Common myeloid progenitor, CD34-positive (primary cell): ENCODE measurements at regions not wholly inside any gene's neighbourhood (a gene's known extent, or its start where the extent isn't known, plus 50 kb on each side); places are given as distances from the start of the nearest gene placed in this dataset.
A peak's percentile ranks its signal among the peaks of the same experiment; 100 is the strongest.

Experiments used
- CTCF ChIA-PET: fragments of 350-600 bp; sonication (Branson Sonifier 250); formaldehyde crosslinking; loops from one replicate; lab custom pipeline; 2021; ENCODE audit warnings: antibody characterized with exemption; lab: Charles Lee
- POLR2A ChIA-PET: fragments of 350-600 bp; sonication (Branson Sonifier 250); formaldehyde crosslinking; loops from one replicate; lab custom pipeline; 2021; ENCODE audit warnings: antibody characterized with exemption; lab: Charles Lee
- DNase-seq, 3 donors: peaks; one replicate each; pipeline versions ENCODE4 v3.0.0 to v3.0.0-alpha.2; 2013
- H3K27ac ChIP-seq, 2 experiments: 1 replicate in 1 of 2; 2 replicates in 1 of 2; pipeline ENCODE4 v1.7.0; 2013; ENCODE audit warnings: inconsistent platforms in 2 of 2, low read length in 2 of 2, mild to moderate bottlenecking in 2 of 2, low read depth in 1 of 2, moderate library complexity in 1 of 2; ENCODE audit not compliant: severe bottlenecking in 2 of 2, insufficient read depth in 1 of 2, poor library complexity in 1 of 2
- H3K27me3 ChIP-seq, 5 experiments: replicated peaks in 2 of 5; 1 replicate in 3 of 5; 2 replicates in 2 of 5; pipeline versions ENCODE4 v1.6.1 to v1.7.0; 2013; ENCODE audit warnings: low read length in 4 of 5, mild to moderate bottlenecking in 2 of 5, moderate library complexity in 2 of 5, inconsistent platforms in 1 of 5; ENCODE audit not compliant: insufficient read depth in 5 of 5, control insufficient read depth in 4 of 5
- H3K36me3 ChIP-seq, 4 experiments: 1 replicate in 2 of 4; 2 replicates in 2 of 4; pipeline versions ENCODE4 v1.6.1 to v1.7.0; 2013; ENCODE audit warnings: low read length in 3 of 4, control low read depth in 1 of 4, mild to moderate bottlenecking in 1 of 4; ENCODE audit not compliant: control insufficient read depth in 4 of 4, insufficient read depth in 4 of 4
- H3K4me1 ChIP-seq, 4 experiments: 1 replicate in 3 of 4; 2 replicates in 1 of 4; pipeline versions ENCODE4 v1.6.1 to v1.7.1; 2013; ENCODE audit warnings: low read length in 3 of 4, mild to moderate bottlenecking in 3 of 4, control low read depth in 1 of 4, inconsistent platforms in 1 of 4, moderate library complexity in 1 of 4; ENCODE audit not compliant: control insufficient read depth in 4 of 4, insufficient read depth in 4 of 4; ENCODE audit errors: control extremely low read depth in 1 of 4
- H3K4me3 ChIP-seq, 7 experiments: 1 replicate in 4 of 7; 2 replicates in 3 of 7; pipeline versions ENCODE4 v1.5.1 to v1.7.0; 2013; ENCODE audit warnings: mild to moderate bottlenecking in 7 of 7, low read length in 6 of 7, moderate library complexity in 6 of 7, inconsistent platforms in 2 of 7, low read depth in 2 of 7, control low read depth in 1 of 7; ENCODE audit not compliant: insufficient read depth in 4 of 7, control insufficient read depth in 1 of 7; ENCODE audit errors: extremely low read depth in 1 of 7
- H3K9me3 ChIP-seq, 5 experiments: 1 replicate in 4 of 5; 2 replicates in 1 of 5; pipeline versions ENCODE4 v1.6.1 to v1.7.1; 2013; ENCODE audit warnings: low read length in 4 of 5, mild to moderate bottlenecking in 2 of 5, inconsistent platforms in 1 of 5, low read depth in 1 of 5, moderate library complexity in 1 of 5; ENCODE audit not compliant: control insufficient read depth in 4 of 5, insufficient read depth in 2 of 5; ENCODE audit errors: control extremely low read depth in 1 of 5
- WGBS: methylation state at CpG from one replicate; pipeline ENCODE4 v1.1.5; 2013; ENCODE audit not compliant: insufficient coverage; 5-methylcytosine and 5-hydroxymethylcytosine counted together

DNA sequence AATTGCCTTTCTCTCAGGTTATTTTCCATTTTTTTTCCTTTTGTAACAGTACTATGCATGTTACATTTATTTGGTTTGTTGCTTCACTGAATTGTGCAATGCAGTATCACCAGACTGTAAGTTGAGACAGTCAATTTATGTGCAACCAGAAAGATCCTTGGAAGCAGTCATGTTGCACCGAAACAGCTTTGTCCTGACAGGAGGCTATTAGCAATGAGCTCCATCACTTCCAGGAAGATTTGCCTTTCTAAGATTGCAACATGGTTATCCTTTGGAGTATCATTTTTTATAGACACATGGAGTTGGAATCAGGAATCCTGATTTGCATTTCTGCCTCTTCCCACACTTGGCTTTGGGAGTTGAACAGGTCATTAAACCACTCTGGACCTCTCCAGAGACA lies 84.5 kb upstream of the ST6GALNAC5 start:
- H3K4me3 ChIP-seq, result no peak overlapping the region
- 100% methylated on average over 1 of the region's 1 CpG for WGBS

DNA sequence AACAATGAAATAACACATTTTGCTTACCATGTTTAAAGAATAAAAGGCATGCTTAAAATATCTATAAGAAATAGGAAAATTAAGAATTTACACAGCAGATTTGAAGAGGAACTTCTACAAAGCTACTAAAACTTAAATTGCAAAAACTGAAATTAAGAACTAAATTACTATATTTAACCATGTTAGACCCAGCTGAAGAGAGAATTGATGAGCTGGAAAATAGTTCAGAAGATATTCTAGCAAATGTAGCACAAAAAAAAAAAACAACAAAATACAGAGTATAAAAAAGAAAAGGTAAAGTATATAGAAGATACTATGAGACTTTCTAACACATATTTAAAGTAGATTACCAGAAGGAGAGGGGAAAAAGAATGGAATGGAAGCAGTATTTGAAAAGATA lies 82.8 kb upstream of the ST6GALNAC5 start:
- CTCF ChIA-PET, result no interaction called here
- H3K36me3 ChIP-seq, result no peaks in the 10 kb centered on the region

More for the DNA sequence above, 84.5 kb upstream of the ST6GALNAC5 start:
- peaks cover 0 to 5% (median 0%) of the 10 kb centered on the region in 5 experiments for H3K9me3 ChIP-seq
- no peak for DNase-seq
- ChIA-PET CTCF (no interaction called here), POLR2A (no interaction called here)
- no peaks in the 10 kb centered on the region for H3K4me1 ChIP-seq
- no peaks in the 10 kb centered on the region for H3K27me3 ChIP-seq
- no peak overlapping the region for H3K27ac ChIP-seq
- H3K36me3 ChIP-seq, result no peaks in the 10 kb centered on the region

DNA sequence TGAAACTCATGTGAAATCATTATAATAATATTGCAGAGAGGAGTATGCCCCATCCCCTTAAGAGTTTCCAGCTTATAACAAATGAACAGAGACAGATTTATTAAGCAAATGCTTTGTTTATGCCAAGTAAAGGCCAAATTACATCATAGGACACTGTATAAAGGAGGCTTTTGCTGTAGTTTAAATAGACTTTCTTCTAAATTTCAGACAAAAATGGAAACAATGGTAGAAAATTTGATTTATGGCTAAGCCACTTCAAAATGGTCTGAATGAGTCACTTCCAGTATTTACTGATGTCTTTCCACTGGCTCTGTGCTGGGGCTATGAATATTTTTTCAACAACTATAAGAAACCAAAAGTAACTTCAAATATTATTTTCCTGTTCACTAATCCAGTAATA lies 81.1 kb upstream of the ST6GALNAC5 start:
- H3K36me3 ChIP-seq, result no peaks in the 10 kb centered on the region
- DNase-seq, result peak in 1 of 3 donors; percentile 3
- ChIA-PET POLR2A (no interaction called here), CTCF (no interaction called here)
- H3K27ac ChIP-seq, result no peak overlapping the region
- peaks cover 0 to 5% (median 0%) of the 10 kb centered on the region in 5 experiments for H3K9me3 ChIP-seq
- H3K27me3 ChIP-seq, result no peaks in the 10 kb centered on the region
- no peak overlapping the region for H3K4me3 ChIP-seq
- no peaks in the 10 kb centered on the region for H3K4me1 ChIP-seq

More for the DNA sequence above, 82.8 kb upstream of the ST6GALNAC5 start:
- H3K4me1 ChIP-seq, result no peaks in the 10 kb centered on the region
- no peaks in the 10 kb centered on the region for H3K27me3 ChIP-seq
- no peak overlapping the region for H3K4me3 ChIP-seq
- POLR2A ChIA-PET, result no interaction called here
- H3K9me3 ChIP-seq, result peaks cover 0 to 5% (median 0%) of the 10 kb centered on the region in 5 experiments
- H3K27ac ChIP-seq, result no peak overlapping the region
- DNase-seq, result no peak

GRCh38 chr1:76793594-76793993 lies 73.7 kb upstream of the ST6GALNAC5 start:
- Histone ChIP-seq H3K4me1 (no peaks in the 10 kb centered on the region), H3K36me3 (no peaks in the 10 kb centered on the region)
- WGBS, result no CpG with 5 or more reads among the region's 2 CpGs

GRCh38 chr1:76799700-76800099 lies 67.6 kb upstream of the ST6GALNAC5 start:
- ChIA-PET CTCF (no interaction called here), POLR2A (no interaction called here)
- no peak overlapping the region for H3K27ac ChIP-seq
- no peak for DNase-seq
- WGBS, result 90% methylated on average over 1 of the region's 2 CpGs
- no peaks in the 10 kb centered on the region for H3K9me3 ChIP-seq
- no peaks in the 10 kb centered on the region for H3K27me3 ChIP-seq
- no peaks in the 10 kb centered on the region for H3K4me1 ChIP-seq
- no peaks in the 10 kb centered on the region for H3K36me3 ChIP-seq
- H3K4me3 ChIP-seq, result no peak overlapping the region

More at GRCh38 chr1:76793594-76793993, 73.7 kb upstream of the ST6GALNAC5 start:
- CTCF ChIA-PET, result no interaction called here
- no peak overlapping the region for H3K27ac ChIP-seq
- H3K4me3 ChIP-seq, result no peak overlapping the region
- no peaks in the 10 kb centered on the region for H3K27me3 ChIP-seq
- POLR2A ChIA-PET, result no interaction called here
- no peaks in the 10 kb centered on the region for H3K9me3 ChIP-seq
- no peak for DNase-seq

DNA sequence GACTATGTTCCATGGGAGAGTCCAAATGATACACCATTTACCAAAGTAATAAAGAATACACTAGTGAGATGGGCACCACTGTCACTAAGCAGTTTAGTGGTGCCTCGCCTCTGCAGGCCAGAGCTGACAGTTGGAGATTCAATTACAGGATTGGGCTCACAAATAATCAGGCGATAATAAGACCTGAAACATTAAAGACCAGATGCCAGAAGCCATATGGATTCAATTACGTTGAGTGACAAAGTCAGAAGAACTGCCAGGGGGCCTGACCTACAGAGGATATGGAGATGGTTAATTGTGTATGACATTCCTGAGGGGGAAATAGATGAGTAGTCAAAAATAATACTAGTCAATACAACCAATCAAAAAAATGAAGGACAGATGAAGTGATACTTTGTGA lies 65.2 kb upstream of the ST6GALNAC5 start:
- Histone ChIP-seq H3K9me3 (no peaks in the 10 kb centered on the region), H3K27ac (no peak overlapping the region), H3K4me1 (no peaks in the 10 kb centered on the region), H3K4me3 (no peak overlapping the region), H3K27me3 (no peaks in the 10 kb centered on the region), H3K36me3 (no peaks in the 10 kb centered on the region)
- POLR2A ChIA-PET, result no interaction called here
- no peak for DNase-seq
- CTCF ChIA-PET, result no interaction called here
- WGBS, result 97% methylated on average over 3 of the region's 3 CpGs

DNA sequence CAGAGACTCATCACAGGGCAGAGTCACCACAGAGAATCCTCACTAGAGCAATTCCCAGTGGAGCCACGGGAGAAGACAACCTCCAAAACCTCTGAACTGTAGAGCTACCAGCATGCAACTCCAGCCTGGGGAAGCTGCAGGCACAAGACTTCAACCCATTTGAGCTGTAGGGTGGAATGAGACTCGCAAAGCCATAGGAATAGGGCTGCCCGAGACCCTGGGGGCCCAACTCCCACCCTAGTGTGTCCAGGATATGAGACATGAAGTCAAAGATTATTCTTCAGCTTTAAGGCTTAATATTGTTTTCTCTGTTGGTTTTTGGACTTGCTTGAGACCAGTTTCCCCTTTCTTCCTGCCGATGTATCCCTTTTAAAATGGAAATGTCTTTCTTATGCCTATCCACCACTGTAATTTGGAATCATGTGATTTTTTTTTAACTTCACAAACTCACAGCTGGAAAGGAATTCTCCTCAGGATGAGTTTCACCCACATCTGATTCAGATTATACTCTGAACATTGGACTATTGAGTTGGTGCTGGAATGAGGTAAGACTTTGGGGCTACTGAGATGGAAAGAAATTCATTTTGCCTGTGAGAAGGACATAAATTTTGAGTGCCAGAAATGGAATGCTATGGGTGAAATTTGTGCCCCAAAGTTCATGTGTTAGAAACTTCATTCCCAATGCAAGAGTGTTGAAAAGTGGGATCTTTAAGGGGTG lies 59.6 kb upstream of the ST6GALNAC5 start:
- Histone ChIP-seq H3K4me1 (no peaks in the 10 kb centered on the region), H3K4me3 (no peak overlapping the region), H3K27ac (no peak overlapping the region), H3K36me3 (no peaks in the 10 kb centered on the region), H3K9me3 (no peaks in the 10 kb centered on the region), H3K27me3 (no peaks in the 10 kb centered on the region)
- ChIA-PET POLR2A (no interaction called here), CTCF (no interaction called here)
- no peak for DNase-seq
- WGBS, result 100% methylated on average over 4 of the region's 4 CpGs
